ENCODE measurements at regions not wholly inside any gene's neighbourhood (a gene's known extent, or its start where the extent isn't known, plus 50 kb on each side); places are given as distances from the start of the nearest gene placed in this dataset.

- no peak for DNase-seq
These were observed 70.3 kb upstream of the RAB12 start for GRCh38 chr18:8538935-8539334.

- no peak for DNase-seq
These were observed 62.6 kb upstream of the RAB12 start for GRCh38 chr18:8546677-8547076.

GRCh38 chr18:8548186-8548585 lies 61.1 kb upstream of the RAB12 start:
- DNase-seq, result no peak

- no peak for DNase-seq
These were observed 59.9 kb upstream of the RAB12 start for GRCh38 chr18:8549254-8549757.

- no peak for DNase-seq
These were observed 57.1 kb upstream of the RAB12 start for GRCh38 chr18:8552151-8552550.

- DNase-seq, result no peak
These were observed 54.9 kb upstream of the RAB12 start for GRCh38 chr18:8554354-8554753.

GRCh38 chr18:8556424-8556823 lies 52.8 kb upstream of the RAB12 start:
- no peak for DNase-seq
